Activated CD8-positive, alpha-beta memory T cell treated with anti-CD3 and anti-CD28 coated beads for 24 hours (primary cell): ENCODE measurements at regions not wholly inside any gene's neighbourhood (a gene's known extent, or its start where the extent isn't known, plus 50 kb on each side); places are given as distances from the start of the nearest gene placed in this dataset.

ENCODE experiments used
- DNase-seq: peaks from one replicate; pipeline ENCODE4 v3.0.0-alpha.2; 2020

DNA sequence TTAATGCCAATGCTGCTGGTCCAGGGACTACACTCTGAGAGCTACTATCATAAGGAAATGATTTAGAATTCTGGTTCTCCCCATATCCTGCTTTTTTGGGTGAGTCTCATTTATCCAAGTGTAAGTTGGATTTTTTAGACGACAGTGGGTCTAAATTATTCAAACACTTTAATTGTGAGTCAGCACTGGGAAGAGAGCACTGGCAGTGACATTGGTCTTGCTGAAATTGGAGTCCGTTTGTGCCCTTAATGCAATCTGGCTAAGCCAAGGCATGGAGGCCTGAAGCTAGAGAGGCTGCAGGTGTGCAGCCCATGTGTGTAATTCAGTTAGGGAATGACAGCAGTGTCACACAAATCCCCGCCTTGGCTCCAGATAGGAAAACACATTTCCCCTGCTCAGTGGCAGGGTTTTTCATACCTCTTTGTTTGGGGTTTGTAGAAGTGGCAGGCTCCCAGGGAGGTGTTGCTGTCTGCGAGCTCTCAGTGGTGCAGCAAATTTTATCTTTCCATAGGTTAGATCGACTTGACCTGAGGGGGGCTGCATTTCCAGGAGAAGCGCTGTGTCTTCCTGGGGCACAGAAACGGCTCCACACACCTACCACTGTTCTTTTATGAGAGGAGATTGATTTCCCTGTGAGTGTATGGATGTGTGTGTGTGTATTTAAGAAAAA lies 197.7 kb downstream of the CD47 start:
- DNase-seq = no peak

DNA sequence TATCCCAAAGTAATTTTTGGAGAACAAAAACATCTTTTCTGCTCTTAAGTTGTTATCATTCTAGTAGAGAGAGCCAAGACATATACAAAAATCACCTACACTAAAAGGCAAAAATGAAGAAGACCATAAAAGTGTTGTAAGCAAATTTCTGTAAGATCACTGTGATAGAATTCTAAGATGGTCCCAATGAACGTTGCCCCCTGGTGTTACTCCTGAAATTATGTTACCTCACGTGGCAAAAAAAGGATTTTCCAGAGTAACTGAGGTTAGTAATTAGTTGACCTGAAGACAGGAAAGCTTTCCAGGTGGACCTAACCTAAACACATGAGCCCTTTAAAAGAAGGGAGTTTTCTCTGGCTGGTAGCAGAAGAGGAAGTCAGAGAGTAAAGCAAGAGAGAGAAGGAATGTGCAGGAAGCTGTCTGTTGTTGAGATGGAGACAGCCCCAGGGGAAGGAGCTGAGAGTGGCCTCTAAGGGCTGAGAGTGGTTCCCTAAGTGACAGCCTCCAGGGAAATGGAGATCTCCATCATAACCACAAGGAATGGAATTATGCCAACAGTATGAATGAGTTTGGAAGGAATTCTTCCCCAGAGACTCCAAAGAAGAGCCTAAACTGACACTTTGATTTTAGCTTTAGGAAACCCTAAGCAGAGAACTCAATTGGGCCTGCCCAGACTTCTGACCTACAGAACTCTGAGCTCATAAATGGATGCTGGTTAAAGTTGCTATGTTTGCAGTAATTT lies 205.9 kb downstream of the CD47 start:
- DNase-seq = no peak

DNA sequence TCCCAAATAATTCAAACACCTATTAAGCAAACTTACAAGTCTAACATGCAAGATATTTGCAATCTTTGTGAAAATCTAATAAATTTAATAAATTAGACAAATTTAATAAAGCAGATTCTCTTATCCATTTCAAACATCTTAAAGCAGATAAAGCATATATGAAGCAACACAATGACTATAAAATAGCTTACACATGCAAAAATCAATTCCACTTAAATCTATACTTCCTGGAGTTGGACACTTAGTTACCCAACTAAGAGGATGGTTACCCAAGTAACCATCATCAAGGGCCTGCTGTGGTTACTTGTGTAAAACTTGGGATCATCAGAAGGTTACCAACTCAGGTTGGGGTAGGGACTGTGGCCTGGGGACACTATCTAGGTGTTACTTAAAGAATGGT lies 206.8 kb downstream of the CD47 start:
- no peak for DNase-seq

DNA sequence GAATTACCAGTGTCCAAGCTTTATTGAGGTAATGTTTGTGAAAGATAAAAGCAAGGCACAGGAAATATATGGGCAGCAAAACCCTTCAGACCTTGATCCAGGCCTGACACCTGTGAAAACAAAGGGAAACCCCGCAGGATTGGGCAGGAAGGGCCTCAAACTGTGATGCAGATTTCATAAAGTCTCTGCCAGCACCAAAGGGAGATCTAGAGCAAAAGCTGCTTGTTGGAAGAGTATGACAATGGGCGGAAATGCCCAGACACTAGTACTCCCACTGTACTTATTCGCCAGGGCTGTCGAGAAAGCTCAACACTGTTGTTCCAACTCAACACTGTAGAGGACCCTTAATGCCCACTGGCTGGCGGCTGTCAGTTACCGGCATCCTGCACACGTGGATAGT lies 207.9 kb downstream of the CD47 start:
- no peak for DNase-seq

DNA sequence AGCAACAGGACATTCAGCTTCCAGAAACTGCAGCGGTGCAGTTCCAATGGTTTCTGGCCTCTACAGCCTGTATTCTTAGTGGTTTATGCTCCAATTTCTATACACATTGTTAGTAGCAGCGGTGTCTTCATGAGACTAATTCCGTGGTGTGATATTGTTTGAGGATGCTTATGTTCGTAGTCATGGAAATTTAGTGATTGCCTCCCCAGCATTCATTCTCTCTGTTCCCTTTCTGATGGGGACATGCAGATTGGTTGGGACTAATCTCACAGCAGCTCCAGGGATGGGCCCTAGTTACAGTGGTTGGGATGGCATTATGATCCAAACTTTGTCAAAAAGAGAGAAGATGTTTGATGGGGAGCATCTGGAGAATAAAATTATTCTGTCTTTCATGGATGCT lies 208.6 kb downstream of the CD47 start:
- no peak for DNase-seq

DNA sequence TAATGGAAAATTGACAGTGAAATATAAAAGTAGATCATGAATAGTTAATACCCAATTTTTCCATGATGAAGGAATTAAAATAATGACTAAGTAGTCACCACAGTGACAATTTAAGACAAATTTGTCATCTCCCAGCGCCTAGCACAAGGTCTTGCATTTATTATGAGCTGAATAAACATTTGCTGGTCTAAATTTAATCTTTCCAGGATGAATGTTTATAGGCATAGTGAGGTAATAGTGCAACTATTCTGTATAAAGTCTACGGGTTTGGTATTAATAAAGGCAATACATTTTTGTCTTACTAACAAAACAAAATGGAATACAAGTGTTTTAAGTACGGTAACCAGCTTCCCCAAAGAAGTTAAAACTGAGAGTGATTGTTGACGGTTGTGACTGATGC lies 209.3 kb downstream of the CD47 start:
- no peak for DNase-seq

DNA sequence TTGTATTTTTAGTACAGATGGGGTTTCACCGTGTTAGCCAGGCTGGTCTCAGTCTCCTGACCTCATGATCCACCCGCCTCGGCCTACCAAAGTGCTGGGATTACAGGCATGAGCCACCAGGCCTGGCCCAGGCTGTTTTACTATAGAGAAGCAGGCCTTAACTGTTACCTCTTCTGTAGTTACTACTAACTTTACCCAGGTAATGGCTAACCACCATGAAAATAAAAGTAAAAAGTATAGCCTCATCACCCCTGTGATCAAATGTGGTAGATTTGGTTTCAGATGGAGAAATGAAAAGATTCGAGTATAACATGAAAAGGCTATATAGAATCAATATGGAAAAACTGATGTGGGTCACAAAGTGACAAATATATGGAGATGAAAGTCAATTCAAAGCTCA lies 210.1 kb downstream of the CD47 start:
- no peak for DNase-seq

DNA sequence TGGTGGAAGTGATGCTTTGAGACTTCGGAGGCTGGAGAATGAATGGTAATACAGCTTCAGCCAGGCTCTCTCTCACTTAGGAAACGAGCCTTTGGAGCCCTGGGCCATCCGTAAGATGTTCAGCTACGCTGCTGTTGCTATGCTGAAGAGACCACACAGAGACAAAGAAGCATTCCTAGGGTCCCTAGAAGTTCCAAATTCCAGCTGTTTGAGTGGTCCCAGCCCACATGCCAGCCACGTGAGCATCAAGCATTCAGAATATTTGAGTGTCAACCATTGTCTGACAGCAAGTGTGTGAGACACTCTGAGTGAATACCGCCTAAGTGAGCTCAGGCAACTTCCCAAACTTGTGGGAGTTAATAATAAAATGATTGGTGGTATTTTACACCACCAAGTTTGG lies 212.9 kb downstream of the CD47 start:
- DNase-seq = no peak

DNA sequence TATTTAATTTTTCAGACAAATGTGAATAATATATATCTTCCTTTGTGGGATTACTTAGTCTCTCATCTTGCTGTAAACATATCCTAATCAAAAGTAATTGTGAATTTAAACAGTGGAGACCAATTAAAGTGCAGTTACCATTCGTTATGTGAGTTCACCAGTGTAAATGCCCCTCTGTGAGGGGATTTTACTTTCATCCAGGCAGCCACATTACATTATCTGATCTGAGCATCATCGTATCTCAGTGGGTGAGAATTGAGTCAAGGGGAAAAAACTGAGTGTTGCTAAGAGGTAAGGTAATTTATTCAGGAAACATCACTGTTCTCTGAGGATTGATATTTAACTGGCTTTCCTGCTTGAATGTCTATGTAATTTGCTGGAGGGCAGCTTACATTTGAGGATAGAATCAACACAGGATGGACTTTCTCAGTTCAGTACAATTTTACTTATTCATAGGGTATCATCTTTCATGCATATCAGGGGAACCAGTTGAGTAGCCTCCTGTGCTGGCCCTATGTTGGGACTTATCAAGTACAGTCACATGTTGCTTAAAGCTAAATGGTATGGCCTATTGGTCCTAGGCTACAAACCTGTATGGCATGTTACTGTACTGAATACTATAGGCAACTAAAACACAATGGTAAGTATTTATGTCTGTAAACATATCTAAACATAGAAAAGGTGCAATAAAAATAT lies 219.7 kb downstream of the CD47 start:
- DNase-seq = no peak

DNA sequence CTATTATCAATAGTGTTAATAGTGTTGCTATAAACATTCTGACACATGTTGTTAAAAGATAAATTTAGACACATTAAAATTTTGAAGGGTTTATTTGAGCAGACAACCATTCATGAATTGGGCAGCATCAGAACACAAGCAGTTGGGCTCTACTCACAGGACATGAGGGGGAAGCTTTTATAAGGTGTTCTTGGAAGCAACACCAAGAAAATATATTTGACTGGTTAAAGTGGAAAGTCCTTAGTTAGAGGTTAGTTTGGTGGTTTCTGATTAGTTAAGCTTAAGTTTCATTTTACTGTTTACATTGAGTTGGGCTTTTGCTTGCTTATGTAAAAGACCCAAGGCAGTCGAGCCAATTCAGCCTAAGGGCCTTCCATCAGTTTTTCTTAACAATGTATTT lies 220.7 kb downstream of the CD47 start:
- no peak for DNase-seq

DNA sequence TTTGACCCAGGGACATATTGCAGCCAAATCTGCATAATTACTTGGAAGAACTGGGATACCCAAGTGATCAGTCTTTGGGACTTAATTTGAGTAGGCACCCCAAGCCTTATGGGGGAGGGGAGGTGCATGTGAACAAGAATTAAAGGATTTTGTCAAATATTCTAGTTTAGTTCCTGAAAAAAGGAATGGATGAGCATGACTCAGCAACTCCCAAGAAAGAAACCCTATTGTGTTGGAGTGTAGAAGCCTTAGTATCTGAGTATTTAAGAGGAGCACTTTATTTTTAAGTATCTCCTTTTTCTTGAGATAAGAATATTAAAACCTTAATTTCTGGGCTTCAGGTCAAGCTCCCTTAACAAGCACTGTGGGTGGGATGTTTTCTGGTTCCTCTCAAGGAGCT lies 222.4 kb downstream of the CD47 start:
- DNase-seq = no peak

DNA sequence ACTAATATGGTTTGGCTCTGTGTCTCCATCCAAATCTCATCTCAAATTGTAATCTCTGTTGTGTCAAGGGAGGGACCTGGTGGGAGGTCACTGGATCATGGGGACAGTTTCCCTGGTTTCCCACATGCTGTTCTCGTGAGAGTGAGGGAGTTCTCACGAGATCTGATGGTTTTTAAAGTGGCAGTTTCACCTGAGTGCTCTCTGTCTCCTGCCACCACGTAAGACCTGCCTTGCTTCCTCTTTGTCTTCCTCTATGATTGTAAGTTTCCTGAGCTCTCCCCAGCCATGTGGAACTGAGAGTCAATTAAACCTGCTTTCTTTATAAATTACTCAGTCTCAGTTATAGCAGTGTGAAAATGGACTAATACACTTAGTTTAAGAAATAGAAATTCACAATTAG lies 228.9 kb downstream of the CD47 start:
- DNase-seq = no peak

DNA sequence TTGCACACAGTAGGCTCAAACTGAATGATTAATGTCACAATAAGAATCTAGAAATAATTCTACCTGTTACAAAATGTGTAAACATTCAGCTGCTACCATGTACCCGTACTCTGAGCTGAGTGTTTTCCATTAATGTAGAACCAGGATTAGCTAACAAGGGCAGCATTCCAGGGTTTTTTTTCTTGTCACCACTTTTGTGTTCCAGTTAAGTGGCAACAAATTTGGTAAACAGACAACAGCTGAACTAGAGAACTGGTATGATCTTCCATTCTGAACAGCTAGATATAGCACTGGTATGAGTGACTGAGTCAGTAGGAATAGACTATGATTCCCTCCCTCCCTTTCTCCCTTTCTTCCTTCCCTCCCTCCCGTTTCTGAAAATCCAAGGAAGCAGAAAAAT lies 229.4 kb downstream of the CD47 start:
- DNase-seq = no peak
